ACC112 (cell line): ENCODE measurements at regions not wholly inside any gene's neighbourhood (a gene's known extent, or its start where the extent isn't known, plus 50 kb on each side); places are given as distances from the start of the nearest gene placed in this dataset.
"Not testable (repeated sequence)": the region's sequence is repeated elsewhere in the genome, so short reads cannot be mapped to it uniquely, and the experiment has no call there.

Experiments
- H2AFZ ChIP-seq: fragments of 200-600 bp; sonication (generic); one replicate; pipeline ENCODE4 v1.6.0; 2017; ENCODE audit warnings: antibody characterized with exemption, low read length; ENCODE audit not compliant: unreplicated experiment
- H3K27ac ChIP-seq: fragments of 200-600 bp; sonication (generic); 2 replicates; pipeline ENCODE4 v1.5.1; 2014; ENCODE audit warnings: low read depth, mild to moderate bottlenecking, antibody characterized with exemption, low read length, moderate library complexity
- H3K27me3 ChIP-seq: fragments of 200-600 bp; sonication (generic); 2 replicates; pipeline ENCODE4 v1.6.1; 2014; ENCODE audit warnings: mild to moderate bottlenecking, antibody characterized with exemption, low read length, moderate library complexity, mixed read lengths; ENCODE audit not compliant: insufficient read depth
- H3K36me3 ChIP-seq: fragments of 200-600 bp; sonication (generic); 2 replicates; pipeline ENCODE4 v1.6.1; 2016; ENCODE audit warnings: mild to moderate bottlenecking, antibody characterized with exemption, low read length, moderate library complexity, mixed read lengths; ENCODE audit not compliant: insufficient read depth
- H3K4me1 ChIP-seq: fragments of 200-600 bp; sonication (generic); one replicate; pipeline ENCODE4 v1.6.1; 2016; ENCODE audit warnings: low read length, mixed read lengths; ENCODE audit not compliant: insufficient read depth, unreplicated experiment, control insufficient read depth
- H3K4me3 ChIP-seq: fragments of 200-600 bp; sonication (generic); 2 replicates; pipeline ENCODE4 v1.5.1; 2014; ENCODE audit warnings: mild to moderate bottlenecking, low read depth, low read length
- H3K79me2 ChIP-seq: fragments of 200-600 bp; sonication (generic); one replicate; pipeline ENCODE4 v1.6.0; 2016; ENCODE audit warnings: low read length; ENCODE audit not compliant: control insufficient read depth, unreplicated experiment, insufficient read depth

GRCh38 chr5:40195574-40195973, 484.1 kb upstream of the PTGER4 start:
- not testable (repeated sequence) for H3K4me1 ChIP-seq

DNA sequence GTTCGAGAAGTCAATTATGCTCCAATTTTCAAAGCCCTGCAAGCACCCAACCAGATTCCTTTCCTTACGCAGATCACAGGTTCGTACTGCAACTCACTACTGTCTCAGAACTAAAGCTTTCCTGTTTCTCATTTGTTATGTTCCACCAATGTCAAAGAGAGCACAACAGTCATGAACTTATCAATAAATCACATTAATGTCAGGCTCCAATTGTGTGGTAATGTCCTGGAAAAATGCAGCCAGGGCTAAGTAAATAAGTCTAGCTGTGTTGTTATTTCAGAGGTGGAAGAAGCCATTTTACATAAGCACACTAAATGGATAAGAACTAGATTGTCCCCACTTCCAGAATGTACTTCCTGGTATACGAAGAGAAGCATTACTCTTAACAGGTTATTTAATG, 488.6 kb upstream of the PTGER4 start:
- no peaks in the 10 kb centered on the region for H3K79me2 ChIP-seq
- no peak overlapping the region for H2AFZ ChIP-seq
- no peaks in the 10 kb centered on the region for H3K27me3 ChIP-seq
- H3K27ac ChIP-seq, result no peak overlapping the region
- no peaks in the 10 kb centered on the region for H3K36me3 ChIP-seq
- H3K4me1 ChIP-seq, result no peaks in the 10 kb centered on the region
- no peak overlapping the region for H3K4me3 ChIP-seq

More at GRCh38 chr5:40195574-40195973, 484.1 kb upstream of the PTGER4 start:
- not testable (repeated sequence) for H3K27ac ChIP-seq, H3K36me3 ChIP-seq, H3K27me3 ChIP-seq, H3K4me3 ChIP-seq, H3K79me2 ChIP-seq, H2AFZ ChIP-seq

- Histone ChIP-seq H3K27ac (no peak overlapping the region), H3K36me3 (no peaks in the 10 kb centered on the region), H3K4me3 (no peak overlapping the region), H2AFZ (no peak overlapping the region), H3K4me1 (peaks cover 11% of the 10 kb centered on the region), H3K79me2 (no peaks in the 10 kb centered on the region), H3K27me3 (no peaks in the 10 kb centered on the region)
Observed at GRCh38 chr5:40172721-40173120, 507.0 kb upstream of the PTGER4 start.

DNA sequence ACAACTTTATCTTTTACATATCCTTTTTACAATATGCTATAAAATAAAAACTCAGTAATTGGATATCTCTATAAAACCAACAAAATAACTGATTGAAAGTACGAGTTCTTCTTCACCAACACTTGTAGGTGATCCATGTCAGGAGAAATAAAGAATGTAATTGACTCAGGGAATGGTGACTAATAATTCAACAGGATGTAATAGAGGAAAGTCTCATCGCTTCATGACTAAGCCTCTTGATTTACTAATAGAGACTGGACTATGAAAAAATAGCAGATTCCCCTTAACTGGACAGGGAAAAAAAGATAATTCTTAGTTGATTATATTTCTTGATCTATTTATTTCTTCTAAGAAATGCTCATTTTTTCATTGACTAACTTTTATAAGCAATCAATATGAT, 507.7 kb upstream of the PTGER4 start:
- peak overlapping the region; percentile 25; the same call in 1 of the 2 replicates for H3K27ac ChIP-seq

GRCh38 chr5:40167283-40167682, 512.4 kb upstream of the PTGER4 start:
- Histone ChIP-seq H3K36me3 (no peaks in the 10 kb centered on the region), H3K4me3 (no peak overlapping the region), H2AFZ (no peak overlapping the region), H3K4me1 (peaks cover 13% of the 10 kb centered on the region), H3K27ac (no peak overlapping the region), H3K27me3 (no peaks in the 10 kb centered on the region), H3K79me2 (no peaks in the 10 kb centered on the region)

More for the DNA sequence above, 507.7 kb upstream of the PTGER4 start:
- Histone ChIP-seq H3K27me3 (no peaks in the 10 kb centered on the region), H3K36me3 (no peaks in the 10 kb centered on the region), H3K4me3 (no peak overlapping the region), H3K79me2 (no peaks in the 10 kb centered on the region), H2AFZ (no peak overlapping the region), H3K4me1 (peaks cover 12% of the 10 kb centered on the region)

GRCh38 chr5:40166802-40167201, 512.9 kb upstream of the PTGER4 start:
- Histone ChIP-seq H3K36me3 (no peaks in the 10 kb centered on the region), H3K79me2 (no peaks in the 10 kb centered on the region), H3K27ac (no peak overlapping the region), H2AFZ (no peak overlapping the region), H3K4me3 (no peak overlapping the region), H3K27me3 (no peaks in the 10 kb centered on the region), H3K4me1 (peaks cover 11% of the 10 kb centered on the region)

DNA sequence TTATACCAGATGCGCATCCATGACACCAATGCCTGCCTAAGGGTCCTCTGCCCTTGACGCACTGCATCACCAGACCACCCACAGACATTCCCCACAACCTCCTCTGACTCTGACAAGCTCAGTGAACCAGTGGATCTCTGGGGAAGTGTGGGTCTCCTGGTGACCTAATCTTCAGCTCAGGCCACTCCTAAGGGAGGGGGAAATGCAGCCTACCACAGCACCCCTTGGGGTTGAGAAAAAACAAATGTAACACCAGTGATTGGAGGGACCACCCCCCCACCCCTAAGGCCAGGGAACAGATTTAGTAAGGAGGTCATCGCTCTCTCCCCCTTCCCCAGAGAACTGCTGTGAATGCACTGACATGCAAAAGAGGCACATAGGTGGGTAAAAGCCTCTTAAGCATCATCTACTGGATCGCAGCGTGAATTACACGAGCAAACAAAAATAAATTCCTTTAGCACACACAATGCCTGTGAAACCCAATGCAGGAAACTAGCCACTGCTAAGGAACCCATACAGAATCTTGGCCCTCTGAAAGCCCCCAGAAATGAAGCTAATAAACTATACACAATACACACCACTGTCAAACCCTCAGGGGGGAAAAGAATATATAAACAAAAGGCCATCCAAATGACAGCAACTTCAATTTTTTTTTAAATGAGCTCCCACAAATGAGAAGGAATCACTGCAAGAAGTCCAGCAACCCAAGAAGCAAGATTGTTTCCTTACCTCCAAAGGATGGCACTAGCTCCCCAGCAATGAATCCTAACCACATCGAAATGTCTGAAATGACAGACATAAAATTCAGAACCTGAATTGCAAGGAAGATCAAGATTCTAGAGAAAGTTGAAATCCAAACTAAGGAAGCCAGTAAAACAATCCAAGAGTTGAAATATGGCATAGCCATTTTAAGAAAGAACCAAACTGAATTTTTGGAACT, 513.7 kb upstream of the PTGER4 start:
- Histone ChIP-seq H3K4me1 (peaks cover 11% of the 10 kb centered on the region), H3K27ac (no peak overlapping the region), H3K27me3 (no peaks in the 10 kb centered on the region), H3K36me3 (no peaks in the 10 kb centered on the region), H3K4me3 (no peak overlapping the region), H3K79me2 (no peaks in the 10 kb centered on the region), H2AFZ (no peak overlapping the region)

DNA sequence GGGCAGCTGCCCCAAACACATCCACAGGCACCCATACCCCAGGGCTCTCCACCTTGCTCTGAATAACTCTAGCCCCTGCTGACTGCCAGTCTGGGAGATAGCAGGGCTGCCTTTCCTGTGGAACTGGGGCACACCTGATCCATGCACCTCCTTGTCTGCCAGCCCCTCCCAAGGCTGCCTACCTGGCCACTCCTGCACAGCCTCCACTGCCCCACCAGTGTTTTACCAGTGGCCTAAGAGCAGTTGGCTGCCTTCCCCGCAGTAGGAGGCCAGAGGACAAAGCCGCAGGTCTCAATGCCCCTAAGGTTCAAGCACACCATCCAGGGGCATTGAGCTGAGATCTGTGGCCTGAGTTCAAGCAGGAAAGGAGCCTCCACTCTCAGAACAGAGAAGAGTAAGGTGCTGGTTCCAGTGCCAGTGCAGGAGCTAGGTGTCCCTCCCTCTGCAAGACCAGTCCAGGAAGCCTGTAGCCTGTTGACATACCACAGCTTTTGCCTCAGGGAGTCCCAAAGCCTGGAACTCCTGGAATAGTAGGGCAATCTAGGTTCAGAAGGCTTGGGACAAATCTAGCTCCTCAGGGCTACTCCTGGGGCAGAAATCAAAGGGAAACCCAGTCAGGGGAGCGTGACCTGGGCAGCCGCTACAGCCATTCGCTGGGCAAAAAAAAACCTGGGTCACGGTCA, 514.5 kb upstream of the PTGER4 start:
- H3K27me3 ChIP-seq, result no peaks in the 10 kb centered on the region
- no peak overlapping the region for H3K4me3 ChIP-seq
- no peaks in the 10 kb centered on the region for H3K36me3 ChIP-seq
- no peaks in the 10 kb centered on the region for H3K79me2 ChIP-seq
- H2AFZ ChIP-seq, result no peak overlapping the region
- H3K27ac ChIP-seq, result no peak overlapping the region
- peaks cover 11% of the 10 kb centered on the region for H3K4me1 ChIP-seq

- Histone ChIP-seq H3K27ac (no peak overlapping the region), H3K36me3 (no peaks in the 10 kb centered on the region), H3K27me3 (no peaks in the 10 kb centered on the region), H2AFZ (no peak overlapping the region), H3K4me1 (no peaks in the 10 kb centered on the region), H3K79me2 (no peaks in the 10 kb centered on the region), H3K4me3 (no peak overlapping the region)
Observed at GRCh38 chr5:40160435-40160834, 519.3 kb upstream of the PTGER4 start.

DNA sequence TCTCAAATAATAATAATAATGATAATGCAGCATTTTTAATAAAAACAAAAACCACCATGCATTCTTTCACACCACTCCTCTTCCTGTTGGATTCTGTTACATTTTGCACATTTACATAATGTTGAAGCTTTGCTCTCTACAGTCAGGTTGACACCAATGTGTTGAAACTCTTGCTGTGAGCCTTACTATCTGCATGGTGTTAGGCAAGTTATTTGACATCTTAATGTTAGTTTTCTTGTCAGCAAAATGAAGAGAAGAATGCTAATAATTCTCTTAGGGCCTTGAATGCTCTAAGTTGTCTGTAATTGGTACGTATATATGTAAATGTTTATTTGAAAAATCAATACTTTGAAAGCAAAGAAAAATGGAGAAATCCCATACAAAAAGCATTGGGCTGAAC, 525.5 kb upstream of the PTGER4 start:
- Histone ChIP-seq H3K4me3 (no peak overlapping the region), H2AFZ (no peak overlapping the region), H3K4me1 (no peaks in the 10 kb centered on the region), H3K36me3 (no peaks in the 10 kb centered on the region), H3K27me3 (no peaks in the 10 kb centered on the region), H3K79me2 (no peaks in the 10 kb centered on the region), H3K27ac (no peak overlapping the region)

GRCh38 chr5:40150896-40151295, 528.8 kb upstream of the PTGER4 start:
- no peaks in the 10 kb centered on the region for H3K79me2 ChIP-seq
- H2AFZ ChIP-seq, result peak overlapping the region; percentile 55
- H3K27ac ChIP-seq, result no peak overlapping the region
- H3K27me3 ChIP-seq, result no peaks in the 10 kb centered on the region
- no peak overlapping the region for H3K4me3 ChIP-seq
- H3K4me1 ChIP-seq, result no peaks in the 10 kb centered on the region
- H3K36me3 ChIP-seq, result no peaks in the 10 kb centered on the region
